Left lung (tissue), 4 donors: ENCODE measurements at regions not wholly inside any gene's neighbourhood (a gene's known extent, or its start where the extent isn't known, plus 50 kb on each side); places are given as distances from the start of the nearest gene placed in this dataset.
"Not testable (repeated sequence)": the region's sequence is repeated elsewhere in the genome, so short reads cannot be mapped to it uniquely, and the experiment has no call there.

Experiments used
- ATAC-seq: fragments of 200-7000 bp; cut with Tn5 transposase; one replicate; pipeline ENCODE4 v1.9.1; 2020; ENCODE audit warnings: moderate library complexity
- DNase-seq, 4 donors: peaks; one replicate each; pipeline ENCODE4 v3.0.0-alpha.2; 2013 to 2020
- H3K27ac ChIP-seq, 2 donors: fragments of 200-600 bp; sonication (generic) in 1 of 2; one replicate each; pipeline versions ENCODE4 v1.5.0 to v1.8.0; 2020 to 2021
- H3K27me3 ChIP-seq, 2 donors: fragments of 200-600 bp; sonication (generic) in 1 of 2; one replicate each; pipeline versions ENCODE4 v1.5.0 to v1.8.0; 2020 to 2021
- H3K36me3 ChIP-seq, 2 donors: fragments of 200-600 bp; sonication (generic) in 1 of 2; one replicate each; pipeline versions ENCODE4 v1.5.0 to v1.8.0; 2020 to 2021
- H3K4me1 ChIP-seq, 2 donors: fragments of 200-600 bp; one replicate each; pipeline ENCODE4 v1.8.0; 2021
- H3K4me3 ChIP-seq, 2 donors: fragments of 200-600 bp; sonication (generic) in 1 of 2; one replicate each; pipeline versions ENCODE4 v1.5.0 to v1.8.0; 2020 to 2021; ENCODE audit warnings: mild to moderate bottlenecking in 1 of 2
- H3K9me3 ChIP-seq, 2 donors: fragments of 200-600 bp; sonication (generic) in 1 of 2; one replicate each; pipeline versions ENCODE4 v1.5.0 to v1.8.0; 2020 to 2021
- CTCF ChIP-seq, 2 donors: fragments of 200-600 bp; sonication (generic) in 1 of 2; IDR thresholded peaks; one replicate each; pipeline versions ENCODE4 v1.5.0 to v1.8.0; 2021; ENCODE audit warnings: antibody characterized with exemption in 2 of 2
- intact Hi-C, 2 donors: fragments of 100-400 bp; cut with DNase I; formaldehyde crosslinking; loops; one replicate each; pipeline versions ENCODE4 v1.11.2 to v1.14.2; 2022
- donor health status: DM: no; HTN: yes; CAD: no.
- donor health status: DM: no; HTN: no; CAD: no.

- H3K4me3 ChIP-seq = no peak overlapping the region
- H3K9me3 ChIP-seq = peaks cover 0 to 9% of the 10 kb centered on the region in 2 donors
- intact Hi-C loops = loop anchor here in 1 of 2 donors (5.0 kb wide), 1 partner anchor 207 kb away; no protein-coding TSS in a partner anchor
- H3K27me3 ChIP-seq = no peaks in the 10 kb centered on the region
- no peaks in the 10 kb centered on the region for H3K36me3 ChIP-seq
- DNase-seq (no peak), ATAC-seq (no peak)
- no peak for TF ChIP-seq CTCF (IDR thresholded peaks at IDR 0.05)
- no peak overlapping the region for H3K27ac ChIP-seq
- peaks cover 0 to 6% of the 10 kb centered on the region in 2 donors for H3K4me1 ChIP-seq
Measured at GRCh38 chr6:155534678-155535077, 79.0 kb upstream of the NOX3 start.

DNA sequence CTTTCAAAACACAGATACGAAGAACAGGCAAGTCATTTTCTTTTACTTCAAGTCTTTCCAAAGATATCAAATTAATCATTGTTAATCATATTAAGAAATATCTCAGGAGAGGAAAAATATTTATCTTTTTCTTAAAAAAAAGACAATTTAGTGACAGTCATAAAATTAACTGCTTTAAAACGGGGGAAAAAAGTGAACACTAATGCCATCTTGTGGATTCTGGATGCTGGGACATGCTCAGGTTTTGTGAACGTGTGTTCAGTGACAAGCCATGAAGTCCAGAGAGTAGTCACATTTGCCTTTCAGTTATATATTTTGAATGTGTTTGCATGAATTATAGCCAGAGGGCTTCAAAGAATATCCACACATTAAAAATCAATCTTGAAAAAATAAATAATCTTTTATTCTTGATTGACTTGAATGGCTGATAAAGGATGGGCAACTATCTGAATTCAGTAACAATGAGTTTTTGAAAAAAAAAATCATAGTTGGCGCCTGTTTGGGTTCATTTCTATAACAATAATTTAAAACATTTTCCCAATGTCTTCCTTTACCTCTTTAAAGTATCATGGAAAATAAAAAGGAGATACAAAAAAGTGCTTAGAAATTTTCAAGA, 74.7 kb upstream of the NOX3 start:
- Histone ChIP-seq H3K27ac (no peak overlapping the region), H3K27me3 (no peaks in the 10 kb centered on the region), H3K9me3 (peaks cover 0 to 9% of the 10 kb centered on the region in 2 donors), H3K4me3 (no peak overlapping the region), H3K36me3 (no peaks in the 10 kb centered on the region), H3K4me1 (peaks cover 0 to 15% of the 10 kb centered on the region in 2 donors)
- peak; percentile 51 to 55 for TF ChIP-seq CTCF (IDR thresholded peaks at IDR 0.05)
- DNase-seq (peak in 2 of 4 donors; percentile 24 to 36), ATAC-seq (peak; percentile 76)
- intact Hi-C loops = loop anchor here in 1 of 2 donors (5.0 kb wide), 1 partner anchor 203 kb away; no protein-coding TSS in a partner anchor

- not testable (repeated sequence) for ATAC-seq, H3K27me3 ChIP-seq, H3K9me3 ChIP-seq, H3K36me3 ChIP-seq, DNase-seq, H3K4me3 ChIP-seq
- intact Hi-C loops = loop anchor here in 1 of 2 donors (5.0 kb wide), 1 partner anchor 203 kb away; no protein-coding TSS in a partner anchor
- Histone ChIP-seq H3K27ac (peak overlapping the region; percentile 59 to 61), H3K4me1 (peaks cover 0 to 15% of the 10 kb centered on the region in 2 donors)
Measured at GRCh38 chr6:155529814-155530213, 74.2 kb upstream of the NOX3 start.

- intact Hi-C loops = no loop called here
- no peak for TF ChIP-seq CTCF (IDR thresholded peaks at IDR 0.05)
- H3K4me1 ChIP-seq = peaks cover 0 to 15% of the 10 kb centered on the region in 2 donors
- peak in 1 of 4 donors; percentile 43 for DNase-seq
- peak overlapping the region; percentile 59 to 61 for H3K27ac ChIP-seq
- H3K9me3 ChIP-seq = peaks cover 0 to 9% of the 10 kb centered on the region in 2 donors
- no peaks in the 10 kb centered on the region for H3K27me3 ChIP-seq
- no peak overlapping the region for H3K4me3 ChIP-seq
- H3K36me3 ChIP-seq = no peaks in the 10 kb centered on the region
- peak; percentile 80 for ATAC-seq
Measured at GRCh38 chr6:155528982-155529453, 73.4 kb upstream of the NOX3 start.

DNA sequence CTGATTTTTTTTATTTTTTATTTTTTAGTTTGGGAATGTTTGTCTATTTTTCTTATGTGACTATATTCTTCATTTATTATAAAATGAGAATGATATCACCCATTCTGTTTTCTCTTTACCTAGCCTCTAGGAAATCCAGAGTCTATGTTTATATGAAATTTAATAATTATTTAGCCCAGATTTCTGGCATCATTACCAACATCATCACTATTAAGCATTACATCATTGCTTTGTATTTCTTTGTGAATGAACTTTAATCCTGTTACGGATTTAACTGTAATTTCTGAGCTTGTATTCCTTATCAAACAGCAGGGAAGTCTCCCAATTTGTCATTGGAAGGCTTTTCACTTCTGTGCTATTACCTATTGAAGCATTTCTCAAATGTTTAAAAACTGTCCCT, 72.7 kb upstream of the NOX3 start:
- Histone ChIP-seq H3K4me3 (no peak overlapping the region), H3K4me1 (peaks cover 0 to 15% of the 10 kb centered on the region in 2 donors), H3K9me3 (peaks cover 0 to 3% of the 10 kb centered on the region in 2 donors), H3K27me3 (no peaks in the 10 kb centered on the region), H3K27ac (peak overlapping the region; percentile 9 to 61), H3K36me3 (no peaks in the 10 kb centered on the region)
- no peak for ATAC-seq
- intact Hi-C loops = no loop called here
- TF ChIP-seq CTCF (IDR thresholded peaks at IDR 0.05) = no peak
- no peak for DNase-seq
